Activated naive CD8-positive, alpha-beta T cell treated with anti-CD3 and anti-CD28 coated beads, Interleukin-2, amount 50 U/mL, for 24 hours (primary cell): ENCODE measurements at regions not wholly inside any gene's neighbourhood (a gene's known extent, or its start where the extent isn't known, plus 50 kb on each side); places are given as distances from the start of the nearest gene placed in this dataset.

Experiments
- ATAC-seq: fragments of 150-1000 bp; cut with Tn5 transposase; one replicate; pipeline ENCODE4 v1.10.0; 2021
- DNase-seq: peaks from one replicate; pipeline ENCODE4 v3.0.0; 2021
- H3K27ac Mint-ChIP-seq: one replicate; pipeline ENCODE4 v1.8.0; 2021; ENCODE audit warnings: mild to moderate bottlenecking, mixed read lengths
- H3K27me3 Mint-ChIP-seq: one replicate; pipeline ENCODE4 v1.8.0; 2021; ENCODE audit warnings: mixed read lengths
- H3K36me3 Mint-ChIP-seq: one replicate; pipeline ENCODE4 v1.8.0; 2021; ENCODE audit warnings: low read depth, mixed read lengths
- H3K4me1 Mint-ChIP-seq: one replicate; pipeline ENCODE4 v1.8.0; 2021; ENCODE audit warnings: mixed read lengths
- H3K4me3 Mint-ChIP-seq: one replicate; pipeline ENCODE4 v1.8.0; 2021; ENCODE audit warnings: mild to moderate bottlenecking, moderate library complexity, mixed read lengths
- H3K9me3 Mint-ChIP-seq: one replicate; pipeline ENCODE4 v1.8.0; 2021; ENCODE audit warnings: mixed read lengths

- Mint-ChIP-seq H3K4me1 (no peaks in the 10 kb centered on the region), H3K27ac (no peak overlapping the region), H3K9me3 (peaks cover 9% of the 10 kb centered on the region), H3K27me3 (peaks cover 2% of the 10 kb centered on the region), H3K4me3 (no peak overlapping the region), H3K36me3 (no peaks in the 10 kb centered on the region)
- ATAC-seq (no peak), DNase-seq (no peak)
Measured at GRCh38 chr10:33453081-33454025, 118.9 kb upstream of the NRP1 start.

GRCh38 chr10:33448421-33449140 is 114.1 kb upstream of the NRP1 start:
- no peak overlapping the region for H3K4me3 Mint-ChIP-seq
- H3K9me3 Mint-ChIP-seq: peaks cover 9% of the 10 kb centered on the region
- DNase-seq (no peak), ATAC-seq (no peak)
- no peaks in the 10 kb centered on the region for H3K4me1 Mint-ChIP-seq
- peaks cover 2% of the 10 kb centered on the region for H3K27me3 Mint-ChIP-seq
- no peaks in the 10 kb centered on the region for H3K36me3 Mint-ChIP-seq
- H3K27ac Mint-ChIP-seq: no peak overlapping the region

GRCh38 chr10:33441561-33441960 is 107.1 kb upstream of the NRP1 start:
- Mint-ChIP-seq H3K27me3 (peaks cover 6% of the 10 kb centered on the region), H3K27ac (no peak overlapping the region), H3K36me3 (no peaks in the 10 kb centered on the region), H3K4me3 (no peak overlapping the region), H3K9me3 (peaks cover 7% of the 10 kb centered on the region), H3K4me1 (no peaks in the 10 kb centered on the region)
- DNase-seq: no peak
- ATAC-seq: no peak

GRCh38 chr10:33434933-33435332 is 100.5 kb upstream of the NRP1 start:
- Mint-ChIP-seq H3K27ac (no peak overlapping the region), H3K27me3 (peaks cover 10% of the 10 kb centered on the region), H3K4me1 (no peaks in the 10 kb centered on the region), H3K9me3 (peaks cover 7% of the 10 kb centered on the region), H3K36me3 (no peaks in the 10 kb centered on the region), H3K4me3 (no peak overlapping the region)
- ATAC-seq (no peak), DNase-seq (no peak)

GRCh38 chr10:33428682-33429081 is 94.2 kb upstream of the NRP1 start:
- ATAC-seq (no peak), DNase-seq (no peak)
- H3K36me3 Mint-ChIP-seq: no peaks in the 10 kb centered on the region
- H3K27ac Mint-ChIP-seq: no peak overlapping the region
- H3K4me1 Mint-ChIP-seq: no peaks in the 10 kb centered on the region
- H3K27me3 Mint-ChIP-seq: peaks cover 11% of the 10 kb centered on the region
- no peak overlapping the region for H3K4me3 Mint-ChIP-seq
- no peaks in the 10 kb centered on the region for H3K9me3 Mint-ChIP-seq

GRCh38 chr10:33423154-33423529 is 88.7 kb upstream of the NRP1 start:
- Mint-ChIP-seq H3K4me1 (no peaks in the 10 kb centered on the region), H3K36me3 (no peaks in the 10 kb centered on the region), H3K27me3 (peaks cover 19% of the 10 kb centered on the region), H3K9me3 (no peaks in the 10 kb centered on the region), H3K4me3 (no peak overlapping the region), H3K27ac (no peak overlapping the region)
- ATAC-seq (no peak), DNase-seq (no peak)

- Mint-ChIP-seq H3K27ac (no peak overlapping the region), H3K9me3 (no peaks in the 10 kb centered on the region), H3K36me3 (no peaks in the 10 kb centered on the region), H3K4me1 (no peaks in the 10 kb centered on the region), H3K4me3 (no peak overlapping the region), H3K27me3 (peaks cover 14% of the 10 kb centered on the region)
- no peak for DNase-seq
- no peak for ATAC-seq
Measured at GRCh38 chr10:33422471-33423153, 88.1 kb upstream of the NRP1 start.

- H3K36me3 Mint-ChIP-seq: no peaks in the 10 kb centered on the region
- no peaks in the 10 kb centered on the region for H3K4me1 Mint-ChIP-seq
- ATAC-seq (no peak), DNase-seq (no peak)
- peaks cover 14% of the 10 kb centered on the region for H3K27me3 Mint-ChIP-seq
- no peak overlapping the region for H3K27ac Mint-ChIP-seq
- H3K9me3 Mint-ChIP-seq: no peaks in the 10 kb centered on the region
- no peak overlapping the region for H3K4me3 Mint-ChIP-seq
Measured at GRCh38 chr10:33421789-33422462, 87.5 kb upstream of the NRP1 start.

- peaks cover 7% of the 10 kb centered on the region for H3K4me1 Mint-ChIP-seq
- DNase-seq (no peak), ATAC-seq (no peak)
- H3K36me3 Mint-ChIP-seq: no peaks in the 10 kb centered on the region
- H3K27ac Mint-ChIP-seq: no peak overlapping the region
- no peaks in the 10 kb centered on the region for H3K9me3 Mint-ChIP-seq
- H3K27me3 Mint-ChIP-seq: peaks cover 21% of the 10 kb centered on the region
- H3K4me3 Mint-ChIP-seq: no peak overlapping the region
Measured at GRCh38 chr10:33419311-33419710, 84.8 kb upstream of the NRP1 start.

- Mint-ChIP-seq H3K4me1 (peaks cover 7% of the 10 kb centered on the region), H3K36me3 (no peaks in the 10 kb centered on the region), H3K27me3 (peaks cover 23% of the 10 kb centered on the region), H3K9me3 (no peaks in the 10 kb centered on the region), H3K27ac (no peak overlapping the region), H3K4me3 (no peak overlapping the region)
- ATAC-seq (no peak), DNase-seq (no peak)
Measured at GRCh38 chr10:33418301-33418700, 83.8 kb upstream of the NRP1 start.

- H3K9me3 Mint-ChIP-seq: no peaks in the 10 kb centered on the region
- H3K4me3 Mint-ChIP-seq: no peak overlapping the region
- DNase-seq: no peak
- H3K4me1 Mint-ChIP-seq: peaks cover 7% of the 10 kb centered on the region
- ATAC-seq: no peak
- peaks cover 29% of the 10 kb centered on the region for H3K27me3 Mint-ChIP-seq
- no peak overlapping the region for H3K27ac Mint-ChIP-seq
- H3K36me3 Mint-ChIP-seq: no peaks in the 10 kb centered on the region
Measured at GRCh38 chr10:33416691-33417090, 82.2 kb upstream of the NRP1 start.

- DNase-seq: no peak
- no peak overlapping the region for H3K4me3 Mint-ChIP-seq
- no peak overlapping the region for H3K27ac Mint-ChIP-seq
- H3K36me3 Mint-ChIP-seq: no peaks in the 10 kb centered on the region
- no peaks in the 10 kb centered on the region for H3K9me3 Mint-ChIP-seq
- peaks cover 31% of the 10 kb centered on the region for H3K27me3 Mint-ChIP-seq
- peak; percentile 40 for ATAC-seq
- peaks cover 7% of the 10 kb centered on the region for H3K4me1 Mint-ChIP-seq
Measured at GRCh38 chr10:33416209-33416608, 81.7 kb upstream of the NRP1 start.

- Mint-ChIP-seq H3K27ac (no peak overlapping the region), H3K4me1 (peaks cover 7% of the 10 kb centered on the region), H3K9me3 (no peaks in the 10 kb centered on the region), H3K4me3 (no peak overlapping the region), H3K27me3 (peaks cover 34% of the 10 kb centered on the region), H3K36me3 (no peaks in the 10 kb centered on the region)
- DNase-seq (no peak), ATAC-seq (no peak)
Measured at GRCh38 chr10:33414841-33415240, 80.4 kb upstream of the NRP1 start.

- Mint-ChIP-seq H3K27ac (no peak overlapping the region), H3K27me3 (peaks cover 28% of the 10 kb centered on the region), H3K36me3 (no peaks in the 10 kb centered on the region), H3K4me1 (peaks cover 7% of the 10 kb centered on the region), H3K9me3 (no peaks in the 10 kb centered on the region), H3K4me3 (no peak overlapping the region)
- DNase-seq (no peak), ATAC-seq (peak; percentile 33)
Measured at GRCh38 chr10:33412653-33413361, 78.3 kb upstream of the NRP1 start.
